ENCODE measurements at regions not wholly inside any gene's neighbourhood (a gene's known extent, or its start where the extent isn't known, plus 50 kb on each side); places are given as distances from the start of the nearest gene placed in this dataset.
"Not testable (repeated sequence)": the region's sequence is repeated elsewhere in the genome, so short reads cannot be mapped to it uniquely, and the experiment has no call there.

DNA sequence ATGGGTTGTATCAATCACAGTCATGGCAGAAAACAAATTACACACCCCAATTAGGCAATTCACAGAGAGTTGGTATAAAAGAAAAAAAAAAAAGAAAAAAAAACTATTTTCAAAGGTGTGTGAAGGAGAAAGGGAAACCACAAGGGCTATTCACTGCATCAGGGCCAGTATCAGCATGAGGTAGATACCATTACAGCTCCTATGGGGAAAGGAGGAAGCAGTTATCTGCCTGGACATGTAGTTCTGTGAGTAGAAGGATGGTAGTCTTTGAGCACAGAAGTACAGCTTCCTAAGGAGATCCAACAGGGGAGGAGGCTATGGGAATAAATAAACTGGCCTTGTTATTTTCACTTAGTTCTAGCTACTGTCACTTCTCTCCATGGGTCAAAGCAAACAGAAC lies 746.1 kb downstream of the LUZP2 start:
- no peak overlapping the region for H3K27ac ChIP-seq (replicated peaks)
- no peaks in the 10 kb centered on the region for H3K27me3 ChIP-seq (ENCODE audit: insufficient read depth, poor library complexity, severe bottlenecking)
- DNase-seq (ENCODE audit: low read depth in 1 of 2, low spot score in 1 of 2) = no peak
- TF ChIP-seq, protein P1, sequence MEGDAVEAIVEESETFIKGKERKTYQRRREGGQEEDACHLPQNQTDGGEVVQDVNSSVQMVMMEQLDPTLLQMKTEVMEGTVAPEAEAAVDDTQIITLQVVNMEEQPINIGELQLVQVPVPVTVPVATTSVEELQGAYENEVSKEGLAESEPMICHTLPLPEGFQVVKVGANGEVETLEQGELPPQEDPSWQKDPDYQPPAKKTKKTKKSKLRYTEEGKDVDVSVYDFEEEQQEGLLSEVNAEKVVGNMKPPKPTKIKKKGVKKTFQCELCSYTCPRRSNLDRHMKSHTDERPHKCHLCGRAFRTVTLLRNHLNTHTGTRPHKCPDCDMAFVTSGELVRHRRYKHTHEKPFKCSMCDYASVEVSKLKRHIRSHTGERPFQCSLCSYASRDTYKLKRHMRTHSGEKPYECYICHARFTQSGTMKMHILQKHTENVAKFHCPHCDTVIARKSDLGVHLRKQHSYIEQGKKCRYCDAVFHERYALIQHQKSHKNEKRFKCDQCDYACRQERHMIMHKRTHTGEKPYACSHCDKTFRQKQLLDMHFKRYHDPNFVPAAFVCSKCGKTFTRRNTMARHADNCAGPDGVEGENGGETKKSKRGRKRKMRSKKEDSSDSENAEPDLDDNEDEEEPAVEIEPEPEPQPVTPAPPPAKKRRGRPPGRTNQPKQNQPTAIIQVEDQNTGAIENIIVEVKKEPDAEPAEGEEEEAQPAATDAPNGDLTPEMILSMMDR (IDR thresholded peaks at IDR 0.05; ENCODE audit: insufficient read depth, low read length) = no peak
- no peak overlapping the region for H3K4me3 ChIP-seq (replicated peaks; ENCODE audit: insufficient read depth, low read length)

DNA sequence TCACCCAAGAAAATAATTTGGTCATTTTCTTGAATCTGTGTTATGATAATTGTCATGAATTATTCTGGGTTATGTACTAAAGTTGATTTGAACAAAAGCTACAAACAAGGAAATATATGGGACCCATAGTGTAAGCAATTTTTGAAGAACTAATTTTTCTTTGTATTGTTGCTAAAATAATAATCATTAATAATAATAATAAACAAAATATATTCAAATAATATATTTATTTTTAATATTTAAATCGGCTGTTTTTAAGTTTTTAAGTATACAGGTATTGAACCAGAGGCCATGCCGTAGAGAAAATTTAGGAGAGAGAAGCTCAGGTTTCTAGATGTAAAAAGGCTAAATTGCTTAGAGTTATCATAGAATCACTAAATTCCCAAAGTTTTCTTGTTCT lies 747.3 kb downstream of the LUZP2 start:
- H3K4me3 ChIP-seq (replicated peaks; ENCODE audit: insufficient read depth, low read length) = no peak overlapping the region
- H3K27me3 ChIP-seq (ENCODE audit: insufficient read depth, poor library complexity, severe bottlenecking) = no peaks in the 10 kb centered on the region
- TF ChIP-seq, protein P2, sequence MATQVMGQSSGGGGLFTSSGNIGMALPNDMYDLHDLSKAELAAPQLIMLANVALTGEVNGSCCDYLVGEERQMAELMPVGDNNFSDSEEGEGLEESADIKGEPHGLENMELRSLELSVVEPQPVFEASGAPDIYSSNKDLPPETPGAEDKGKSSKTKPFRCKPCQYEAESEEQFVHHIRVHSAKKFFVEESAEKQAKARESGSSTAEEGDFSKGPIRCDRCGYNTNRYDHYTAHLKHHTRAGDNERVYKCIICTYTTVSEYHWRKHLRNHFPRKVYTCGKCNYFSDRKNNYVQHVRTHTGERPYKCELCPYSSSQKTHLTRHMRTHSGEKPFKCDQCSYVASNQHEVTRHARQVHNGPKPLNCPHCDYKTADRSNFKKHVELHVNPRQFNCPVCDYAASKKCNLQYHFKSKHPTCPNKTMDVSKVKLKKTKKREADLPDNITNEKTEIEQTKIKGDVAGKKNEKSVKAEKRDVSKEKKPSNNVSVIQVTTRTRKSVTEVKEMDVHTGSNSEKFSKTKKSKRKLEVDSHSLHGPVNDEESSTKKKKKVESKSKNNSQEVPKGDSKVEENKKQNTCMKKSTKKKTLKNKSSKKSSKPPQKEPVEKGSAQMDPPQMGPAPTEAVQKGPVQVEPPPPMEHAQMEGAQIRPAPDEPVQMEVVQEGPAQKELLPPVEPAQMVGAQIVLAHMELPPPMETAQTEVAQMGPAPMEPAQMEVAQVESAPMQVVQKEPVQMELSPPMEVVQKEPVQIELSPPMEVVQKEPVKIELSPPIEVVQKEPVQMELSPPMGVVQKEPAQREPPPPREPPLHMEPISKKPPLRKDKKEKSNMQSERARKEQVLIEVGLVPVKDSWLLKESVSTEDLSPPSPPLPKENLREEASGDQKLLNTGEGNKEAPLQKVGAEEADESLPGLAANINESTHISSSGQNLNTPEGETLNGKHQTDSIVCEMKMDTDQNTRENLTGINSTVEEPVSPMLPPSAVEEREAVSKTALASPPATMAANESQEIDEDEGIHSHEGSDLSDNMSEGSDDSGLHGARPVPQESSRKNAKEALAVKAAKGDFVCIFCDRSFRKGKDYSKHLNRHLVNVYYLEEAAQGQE (IDR thresholded peaks at IDR 0.05; ENCODE audit: insufficient replicate concordance, low read depth) = no peak
- no peak for TF ChIP-seq GABPA (IDR thresholded peaks at IDR 0.05; ENCODE audit: low read depth)
- no peak for TF ChIP-seq SPI1 (IDR thresholded peaks at IDR 0.05; ENCODE audit: borderline replicate concordance, low read depth)
- TF ChIP-seq, protein P1 (IDR thresholded peaks at IDR 0.05; ENCODE audit: insufficient read depth, low read length) = no peak
- TF ChIP-seq POLR2AphosphoS5 (IDR thresholded peaks at IDR 0.05; ENCODE audit: low read depth) = no peak
- H3K27ac ChIP-seq (replicated peaks) = no peak overlapping the region
- DNase-seq (ENCODE audit: low read depth in 1 of 2, low spot score in 1 of 2) = no peak

GRCh38 chr11:25247336-25247735 lies 750.5 kb downstream of the LUZP2 start:
- Histone ChIP-seq H3K4me3 (replicated peaks; ENCODE audit: insufficient read depth, low read length) (no peak overlapping the region), H3K27ac (replicated peaks) (no peak overlapping the region), H3K27me3 (ENCODE audit: insufficient read depth, poor library complexity, severe bottlenecking) (no peaks in the 10 kb centered on the region)
- TF ChIP-seq SPI1 (IDR thresholded peaks at IDR 0.05; ENCODE audit: borderline replicate concordance, low read depth) (no peak), POLR2AphosphoS5 (IDR thresholded peaks at IDR 0.05; ENCODE audit: low read depth) (no peak), GABPA (IDR thresholded peaks at IDR 0.05; ENCODE audit: low read depth) (no peak)
- TF ChIP-seq, protein P1 (IDR thresholded peaks at IDR 0.05; ENCODE audit: insufficient read depth, low read length) = no peak
- TF ChIP-seq, protein P2 (IDR thresholded peaks at IDR 0.05; ENCODE audit: insufficient replicate concordance, low read depth) = no peak
- DNase-seq (ENCODE audit: low read depth in 1 of 2, low spot score in 1 of 2) = no peak

DNA sequence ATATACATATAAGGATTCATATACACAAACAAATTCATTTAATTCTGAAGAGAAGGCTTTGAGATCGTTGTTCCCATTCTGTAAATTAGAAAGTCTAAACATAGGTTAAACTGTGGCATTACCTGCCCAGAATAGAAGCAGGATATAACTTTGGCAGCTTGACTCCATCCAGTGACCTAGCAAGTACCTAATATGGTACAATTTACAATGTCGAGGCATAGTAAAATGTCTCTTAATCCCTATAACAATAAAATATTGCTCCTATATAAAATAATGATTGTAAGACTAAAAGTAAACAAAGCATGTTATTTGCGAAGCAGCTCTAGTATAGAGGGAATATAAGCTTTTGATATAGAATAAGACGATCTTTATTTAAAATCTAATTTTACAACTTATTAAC lies 756.0 kb downstream of the LUZP2 start:
- H3K27ac ChIP-seq (replicated peaks) = no peak overlapping the region
- no peak overlapping the region for H3K4me3 ChIP-seq (replicated peaks; ENCODE audit: insufficient read depth, low read length)
- TF ChIP-seq POLR2AphosphoS5 (IDR thresholded peaks at IDR 0.05; ENCODE audit: low read depth) (no peak), SPI1 (IDR thresholded peaks at IDR 0.05; ENCODE audit: borderline replicate concordance, low read depth) (no peak), GABPA (IDR thresholded peaks at IDR 0.05; ENCODE audit: low read depth) (no peak)
- TF ChIP-seq, protein P2 (IDR thresholded peaks at IDR 0.05; ENCODE audit: insufficient replicate concordance, low read depth) = no peak
- TF ChIP-seq, protein P1 (IDR thresholded peaks at IDR 0.05; ENCODE audit: insufficient read depth, low read length) = no peak
- no peaks in the 10 kb centered on the region for H3K27me3 ChIP-seq (ENCODE audit: insufficient read depth, poor library complexity, severe bottlenecking)
- no peak for DNase-seq (ENCODE audit: low read depth in 1 of 2, low spot score in 1 of 2)

- DNase-seq (ENCODE audit: low read depth in 1 of 2, low spot score in 1 of 2); H3K27ac ChIP-seq (replicated peaks); H3K4me3 ChIP-seq (replicated peaks; ENCODE audit: insufficient read depth, low read length); H3K27me3 ChIP-seq (ENCODE audit: insufficient read depth, poor library complexity, severe bottlenecking): not testable (repeated sequence)
Measured at GRCh38 chr11:25263861-25264260, 767.0 kb downstream of the LUZP2 start.
